Right lobe of liver (tissue), 6 donors: ENCODE measurements at regions not wholly inside any gene's neighbourhood (a gene's known extent, or its start where the extent isn't known, plus 50 kb on each side); places are given as distances from the start of the nearest gene placed in this dataset.

Experiments used
- ATAC-seq, 4 donors: fragments of 200-7000 bp; cut with Tn5 transposase; one replicate each; pipeline ENCODE4 v1.9.1; 2020; ENCODE audit warnings: mild to moderate bottlenecking in 4 of 4, moderate library complexity in 4 of 4
- DNase-seq, 3 donors: peaks; one replicate each; pipeline ENCODE4 v3.0.0-alpha.2; 2020
- H3K27ac ChIP-seq, 3 donors: fragments of 200-600 bp; one replicate each; pipeline ENCODE4 v1.8.0; 2022
- H3K27me3 ChIP-seq, 2 donors: fragments of 200-600 bp; one replicate each; pipeline ENCODE4 v1.8.0; 2022
- H3K36me3 ChIP-seq, 4 donors: fragments of 200-600 bp; sonication (generic) in 1 of 4; one replicate each; pipeline versions ENCODE4 v1.5.1 to v1.8.0; 2017 to 2022; ENCODE audit warnings: control low read depth in 1 of 4
- H3K4me1 ChIP-seq, 4 donors: fragments of 200-600 bp; sonication (generic) in 1 of 4; one replicate each; pipeline versions ENCODE4 v1.5.1 to v1.8.0; 2017 to 2022; ENCODE audit warnings: control low read depth in 1 of 4
- H3K4me3 ChIP-seq, 3 donors: fragments of 200-600 bp; one replicate each; pipeline ENCODE4 v1.8.0; 2022
- H3K9me3 ChIP-seq, 4 donors: fragments of 200-600 bp; sonication (generic) in 1 of 4; one replicate each; pipeline versions ENCODE4 v1.5.1 to v1.8.0; 2017 to 2022; ENCODE audit warnings: control low read depth in 1 of 4
- POLR2A ChIP-seq: fragments of 450-650 bp; IDR thresholded peaks from one replicate; pipeline ENCODE4 v1.6.1; 2017; ENCODE audit warnings: antibody characterized with exemption, mild to moderate bottlenecking
- WGBS: methylation state at CpG from one replicate; pipeline ENCODE4 v1.1.6; 2018; ENCODE audit warnings: low coverage, low lambda C conversion rate; ENCODE audit not compliant: insufficient coverage; ENCODE audit errors: missing lambda C conversion rate; 5-methylcytosine and 5-hydroxymethylcytosine counted together
- intact Hi-C, 2 donors: fragments of 100-400 bp; cut with DNase I; formaldehyde crosslinking; loops; one replicate each; pipeline versions ENCODE4 v1.11.2 to v1.14.1; 2022
- TF ChIP-seq, protein P1 (sequence below), 4 donors: fragments of 200-600 bp in 3 of 4; fragments of 450-650 bp in 1 of 4; IDR thresholded peaks; one replicate each; pipeline versions ENCODE4 v1.5.1 to v1.8.0; 2016 to 2022; ENCODE audit warnings: antibody characterized with exemption in 4 of 4, mild to moderate bottlenecking in 2 of 4
- donor health status: DM: no; HTN: yes; CAD: no.
- donor health status: DM: no; HTN: no; CAD: no.
- donor health status: DM: no; HTN: no; CAD: no.
- donor health status: DM: no; HTN: yes; CAD: no.
- donor health status: DM: no; HTN: yes; CAD: no.

DNA sequence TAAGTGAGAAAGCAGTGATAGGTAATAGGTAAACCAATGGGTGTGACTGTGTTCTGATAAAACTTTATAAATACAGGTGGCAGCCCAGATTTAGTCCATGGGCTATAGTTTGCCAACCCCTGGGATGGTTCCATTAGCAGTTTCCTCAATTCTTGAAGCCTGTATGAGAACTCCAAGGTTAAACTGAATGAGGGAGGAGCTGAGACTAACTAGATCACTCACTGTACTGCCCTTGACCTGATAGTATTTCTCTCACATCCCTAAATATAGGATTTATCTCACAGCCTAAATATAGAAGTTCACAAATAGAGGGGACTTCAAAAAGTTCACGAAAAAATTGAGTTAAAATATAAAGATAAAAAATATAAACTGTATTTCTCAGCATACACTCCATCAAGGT lies 439.6 kb upstream of the CCDC196 start:
- ATAC-seq (no peak), DNase-seq (no peak)
- 47% methylated on average over 1 of the region's 1 CpG for WGBS
- no peak overlapping the region for H3K4me3 ChIP-seq
- no peak for TF ChIP-seq POLR2A
- TF ChIP-seq, protein P1, sequence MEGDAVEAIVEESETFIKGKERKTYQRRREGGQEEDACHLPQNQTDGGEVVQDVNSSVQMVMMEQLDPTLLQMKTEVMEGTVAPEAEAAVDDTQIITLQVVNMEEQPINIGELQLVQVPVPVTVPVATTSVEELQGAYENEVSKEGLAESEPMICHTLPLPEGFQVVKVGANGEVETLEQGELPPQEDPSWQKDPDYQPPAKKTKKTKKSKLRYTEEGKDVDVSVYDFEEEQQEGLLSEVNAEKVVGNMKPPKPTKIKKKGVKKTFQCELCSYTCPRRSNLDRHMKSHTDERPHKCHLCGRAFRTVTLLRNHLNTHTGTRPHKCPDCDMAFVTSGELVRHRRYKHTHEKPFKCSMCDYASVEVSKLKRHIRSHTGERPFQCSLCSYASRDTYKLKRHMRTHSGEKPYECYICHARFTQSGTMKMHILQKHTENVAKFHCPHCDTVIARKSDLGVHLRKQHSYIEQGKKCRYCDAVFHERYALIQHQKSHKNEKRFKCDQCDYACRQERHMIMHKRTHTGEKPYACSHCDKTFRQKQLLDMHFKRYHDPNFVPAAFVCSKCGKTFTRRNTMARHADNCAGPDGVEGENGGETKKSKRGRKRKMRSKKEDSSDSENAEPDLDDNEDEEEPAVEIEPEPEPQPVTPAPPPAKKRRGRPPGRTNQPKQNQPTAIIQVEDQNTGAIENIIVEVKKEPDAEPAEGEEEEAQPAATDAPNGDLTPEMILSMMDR (IDR thresholded peaks at IDR 0.05), result no peak
- H3K27me3 ChIP-seq, result no peaks in the 10 kb centered on the region
- H3K27ac ChIP-seq, result no peak overlapping the region
- H3K4me1 ChIP-seq, result no peaks in the 10 kb centered on the region
- intact Hi-C loops, result no loop called here
- no peaks in the 10 kb centered on the region for H3K36me3 ChIP-seq
- H3K9me3 ChIP-seq, result no peaks in the 10 kb centered on the region

DNA sequence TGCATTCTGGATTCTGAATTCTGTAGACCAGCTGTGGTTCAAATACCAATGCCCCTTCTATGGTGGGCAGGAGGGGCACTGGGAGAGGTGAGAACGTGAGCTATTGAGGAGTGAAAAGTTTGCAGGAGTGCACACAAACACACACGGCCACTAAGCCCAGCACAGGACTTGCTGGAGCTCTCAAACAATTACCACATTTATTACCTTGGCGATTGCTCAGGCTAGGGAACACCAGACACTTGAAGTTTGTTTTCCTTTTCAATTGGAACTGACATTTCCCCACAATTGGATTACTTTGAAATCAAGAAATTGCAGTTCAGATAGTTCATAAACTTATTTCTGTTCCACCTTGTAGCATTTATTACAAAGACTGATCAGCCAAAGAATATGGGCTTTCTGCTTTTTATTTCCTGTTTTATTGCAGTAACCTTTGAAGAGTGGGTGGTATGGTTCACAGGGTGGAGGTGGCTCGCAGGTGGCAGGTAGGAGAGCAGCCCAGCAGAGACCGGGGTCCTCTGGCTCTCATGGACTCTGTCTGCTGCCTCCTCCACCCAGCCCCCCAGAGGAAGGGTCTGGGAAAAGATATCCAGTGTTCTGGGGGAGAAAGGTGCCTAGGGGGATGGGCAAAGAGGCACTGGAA lies 429.8 kb upstream of the CCDC196 start:
- no peak overlapping the region for H3K4me3 ChIP-seq
- ATAC-seq (no peak), DNase-seq (no peak)
- no peaks in the 10 kb centered on the region for H3K4me1 ChIP-seq
- intact Hi-C loops, result no loop called here
- H3K27ac ChIP-seq, result no peak overlapping the region
- no peaks in the 10 kb centered on the region for H3K9me3 ChIP-seq
- H3K36me3 ChIP-seq, result no peaks in the 10 kb centered on the region
- no peak for TF ChIP-seq POLR2A
- TF ChIP-seq, protein P1 (IDR thresholded peaks at IDR 0.05), result no peak
- H3K27me3 ChIP-seq, result no peaks in the 10 kb centered on the region
- 71% methylated on average over 3 of the region's 5 CpGs for WGBS

DNA sequence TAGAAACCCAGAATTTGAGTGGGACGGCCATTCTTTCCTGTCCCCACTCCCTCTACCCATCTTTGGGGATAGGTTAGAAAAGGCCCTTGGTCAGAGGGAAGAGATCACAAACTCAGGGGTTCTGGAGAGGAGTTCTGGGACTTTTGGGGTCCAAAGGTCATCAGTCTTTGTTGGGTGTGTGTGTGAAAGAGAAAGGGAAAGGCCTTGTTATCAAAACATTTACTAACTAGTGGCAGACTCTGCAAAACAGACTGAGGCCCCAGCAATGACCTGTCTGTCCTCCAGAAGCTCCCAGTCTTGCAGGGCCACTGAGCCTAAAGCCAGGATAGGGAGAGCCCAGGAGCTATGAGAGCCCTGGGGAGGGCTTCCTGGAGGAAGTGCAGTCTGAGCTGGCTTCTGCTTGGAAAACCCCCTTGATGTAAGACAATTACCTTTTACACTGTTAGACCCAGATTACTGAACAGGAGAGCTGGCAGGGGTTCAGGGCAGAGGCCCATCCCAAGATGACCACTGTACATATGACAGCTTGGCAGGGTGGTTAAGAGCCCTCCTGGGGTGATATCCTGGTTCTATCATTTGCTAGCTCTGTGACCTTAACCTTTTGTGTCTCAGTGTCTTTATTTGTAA lies 429.1 kb upstream of the CCDC196 start:
- TF ChIP-seq, protein P1 (IDR thresholded peaks at IDR 0.05), result no peak
- no peak for TF ChIP-seq POLR2A
- ATAC-seq, result no peak

DNA sequence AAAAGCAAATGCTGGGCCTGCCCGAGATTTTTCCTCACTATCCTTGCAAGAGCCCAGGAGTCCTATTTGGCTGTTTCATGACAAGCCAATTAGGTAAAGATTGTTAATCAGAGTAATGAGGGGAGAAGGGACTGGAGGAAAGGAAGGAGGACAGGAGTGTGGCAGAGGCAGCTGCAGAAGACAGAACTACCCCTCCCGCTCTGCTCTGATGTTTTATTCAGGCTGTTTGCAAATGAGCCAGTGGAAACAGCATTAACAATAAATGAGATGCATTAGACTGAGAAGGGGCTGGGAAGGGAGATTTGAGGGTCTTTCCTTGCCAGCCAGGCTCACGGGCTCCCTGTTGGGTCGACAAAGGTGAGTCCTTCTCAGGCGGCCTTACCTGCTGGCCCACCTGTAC lies 421.0 kb upstream of the CCDC196 start:
- H3K27me3 ChIP-seq, result no peaks in the 10 kb centered on the region
- intact Hi-C loops, result no loop called here
- no peak for TF ChIP-seq POLR2A
- TF ChIP-seq, protein P1 (IDR thresholded peaks at IDR 0.05), result no peak
- no peaks in the 10 kb centered on the region for H3K36me3 ChIP-seq
- no peak overlapping the region for H3K27ac ChIP-seq
- WGBS, result 70% methylated on average over 4 of the region's 5 CpGs
- DNase-seq (no peak), ATAC-seq (no peak)
- H3K4me3 ChIP-seq, result no peak overlapping the region
- no peaks in the 10 kb centered on the region for H3K9me3 ChIP-seq
- H3K4me1 ChIP-seq, result no peaks in the 10 kb centered on the region

More for the DNA sequence above, 429.1 kb upstream of the CCDC196 start:
- Histone ChIP-seq H3K36me3 (no peaks in the 10 kb centered on the region), H3K27me3 (no peaks in the 10 kb centered on the region), H3K4me1 (no peaks in the 10 kb centered on the region), H3K9me3 (no peaks in the 10 kb centered on the region), H3K27ac (no peak overlapping the region), H3K4me3 (no peak overlapping the region)
- intact Hi-C loops, result no loop called here
- no peak for DNase-seq
- 57% methylated on average over 1 of the region's 1 CpG for WGBS
